ENCODE measurements at regions not wholly inside any gene's neighbourhood (a gene's known extent, or its start where the extent isn't known, plus 50 kb on each side); places are given as distances from the start of the nearest gene placed in this dataset.

DNA sequence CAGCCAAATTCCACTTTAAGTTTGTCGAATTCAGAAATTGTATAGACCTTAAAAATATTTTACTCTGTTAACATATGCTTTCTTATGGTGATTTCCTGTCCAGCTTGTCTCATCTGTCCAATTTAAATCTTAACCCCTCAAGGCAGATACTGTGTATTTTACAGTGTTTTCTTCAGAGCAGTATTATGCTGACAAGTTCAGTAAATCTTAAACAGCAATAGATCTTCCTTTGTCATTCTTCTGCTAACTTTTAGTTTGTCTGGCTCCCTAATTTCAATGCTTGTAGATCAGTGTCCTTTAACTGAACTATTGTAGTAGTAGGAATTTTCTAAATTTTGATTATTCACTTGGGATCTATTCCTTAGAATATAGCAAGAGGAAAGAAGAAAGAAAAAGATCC lies 52.8 kb upstream of the MEIS1 start:
- DNase-seq: no peak

- no peak for DNase-seq
Observed at GRCh38 chr2:66379473-66379872, 55.5 kb upstream of the MEIS1 start.

- no peak for DNase-seq
Observed at GRCh38 chr2:66377832-66378231, 57.1 kb upstream of the MEIS1 start.

GRCh38 chr2:66370824-66371223 lies 64.1 kb upstream of the MEIS1 start:
- no peak for DNase-seq

DNA sequence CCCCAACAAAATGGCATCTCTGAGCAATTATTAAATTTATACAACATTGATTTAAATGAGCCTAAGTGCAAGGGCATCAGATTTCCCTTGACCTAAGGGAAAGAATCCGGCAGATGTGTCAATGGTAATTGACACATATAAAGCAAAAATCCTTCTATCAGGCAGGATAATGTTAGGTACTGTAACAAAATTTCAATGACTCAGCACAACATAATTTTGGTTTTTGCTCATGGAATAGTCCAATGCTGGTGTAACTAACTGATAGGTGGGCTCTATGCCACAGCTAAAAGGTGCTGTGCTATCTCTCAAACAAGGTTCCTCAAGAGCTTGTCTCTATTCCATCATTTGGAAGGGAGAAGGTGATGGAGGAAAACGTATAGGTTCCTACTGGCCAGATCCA lies 68.3 kb upstream of the MEIS1 start:
- no peak for DNase-seq

DNA sequence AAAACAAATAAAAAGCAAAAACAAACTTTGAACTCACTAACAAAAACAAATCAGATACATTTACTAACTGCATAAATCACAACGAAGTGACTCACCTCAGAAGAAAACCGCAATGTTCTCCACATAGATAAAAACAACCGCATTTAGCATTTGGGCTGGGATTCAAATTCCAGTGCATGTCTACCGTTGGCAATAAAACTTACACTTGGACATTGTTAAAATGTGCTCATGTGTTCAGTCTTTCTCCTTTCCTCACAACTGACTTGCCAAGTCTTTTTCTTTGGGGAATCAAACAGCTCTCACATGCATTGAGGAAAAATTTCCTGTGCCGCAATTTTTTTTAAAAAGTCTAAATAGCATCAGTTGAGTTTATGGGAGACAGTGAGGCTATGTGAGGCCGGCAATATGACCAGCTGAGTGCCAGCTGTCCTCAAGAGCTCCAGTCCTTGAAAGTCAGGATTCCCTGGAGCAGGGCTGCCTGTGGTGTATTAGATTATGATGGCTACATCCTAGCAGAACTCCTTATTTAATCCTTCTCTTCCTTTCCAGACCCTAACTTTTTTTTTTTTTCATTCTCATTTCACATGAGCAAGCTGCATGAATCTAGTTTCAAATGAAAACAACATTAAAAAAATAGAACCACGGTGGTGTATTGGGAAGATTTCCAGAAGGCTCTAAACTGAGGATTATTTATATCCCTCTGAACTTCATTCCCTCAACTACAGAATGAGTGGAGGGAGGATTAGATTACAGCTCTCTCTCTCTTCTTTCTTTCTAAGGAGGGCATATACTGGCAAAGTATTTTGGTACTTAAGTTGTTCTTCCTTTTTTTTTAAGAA lies 70.2 kb upstream of the MEIS1 start:
- no peak for DNase-seq

- DNase-seq: no peak
Observed at GRCh38 chr2:66362701-66363100, 72.2 kb upstream of the MEIS1 start.

- peak; percentile 23 for DNase-seq
Observed at GRCh38 chr2:66346231-66346664, 88.7 kb upstream of the MEIS1 start.

- DNase-seq: no peak
Observed at GRCh38 chr2:66344087-66344663, 90.8 kb upstream of the MEIS1 start.

DNA sequence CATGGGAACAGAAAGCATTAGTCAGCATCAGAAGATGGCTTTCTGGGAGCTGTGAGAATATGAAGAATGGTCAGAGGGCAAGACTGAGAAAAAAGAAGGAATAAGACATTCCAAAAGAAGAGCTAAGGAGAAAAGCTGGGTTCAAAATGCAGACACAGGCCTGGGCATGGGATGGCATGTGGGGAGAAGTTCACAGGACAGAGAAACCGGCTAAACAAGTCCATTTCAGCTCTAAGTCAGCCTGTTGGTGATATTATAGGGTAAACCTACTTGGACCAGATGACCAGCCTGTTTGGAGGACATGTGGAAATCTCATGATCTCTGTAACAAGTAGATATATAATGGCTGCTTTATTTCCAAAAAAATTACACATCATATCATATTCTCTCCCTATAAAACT lies 91.7 kb upstream of the MEIS1 start:
- DNase-seq: no peak

- DNase-seq: no peak
Observed at GRCh38 chr2:66340521-66340920, 94.4 kb upstream of the MEIS1 start.

DNA sequence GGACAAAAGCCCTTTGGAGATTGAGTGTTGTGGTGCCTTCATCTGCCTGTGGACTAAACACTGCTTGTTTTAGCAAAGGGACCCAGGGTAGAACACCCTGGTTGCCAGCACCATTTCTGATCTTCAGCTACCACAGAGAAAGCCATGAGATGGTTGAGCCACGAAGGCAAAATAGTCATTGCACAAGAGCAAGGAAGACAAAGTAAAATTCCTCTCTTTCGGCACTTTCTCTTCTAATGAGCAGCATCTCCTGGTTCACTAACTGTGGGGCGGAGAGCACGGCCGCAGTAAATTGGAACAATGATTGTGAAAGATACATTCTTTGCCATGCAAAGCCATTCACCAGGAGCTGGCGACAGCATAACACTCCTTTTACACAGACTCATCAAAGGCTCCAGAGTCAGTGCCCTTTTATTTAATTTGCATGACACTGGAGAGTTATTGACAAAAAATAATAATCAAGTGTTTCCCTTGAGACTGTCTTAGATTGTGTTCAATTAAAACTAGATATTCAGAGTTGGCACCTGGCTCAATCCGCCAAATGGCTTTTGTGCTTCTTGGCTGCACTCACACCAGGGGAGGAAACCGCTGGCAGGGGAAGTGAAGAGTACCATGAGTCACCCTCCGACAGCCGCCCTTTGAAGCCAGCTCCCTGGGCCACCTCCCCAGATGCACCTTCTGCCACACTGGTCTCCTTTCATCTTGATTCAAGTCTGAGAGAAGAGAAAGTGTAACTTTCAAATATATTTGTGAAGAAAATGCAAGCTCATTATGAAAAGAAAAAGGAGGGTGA lies 100.5 kb upstream of the MEIS1 start:
- no peak for DNase-seq

DNA sequence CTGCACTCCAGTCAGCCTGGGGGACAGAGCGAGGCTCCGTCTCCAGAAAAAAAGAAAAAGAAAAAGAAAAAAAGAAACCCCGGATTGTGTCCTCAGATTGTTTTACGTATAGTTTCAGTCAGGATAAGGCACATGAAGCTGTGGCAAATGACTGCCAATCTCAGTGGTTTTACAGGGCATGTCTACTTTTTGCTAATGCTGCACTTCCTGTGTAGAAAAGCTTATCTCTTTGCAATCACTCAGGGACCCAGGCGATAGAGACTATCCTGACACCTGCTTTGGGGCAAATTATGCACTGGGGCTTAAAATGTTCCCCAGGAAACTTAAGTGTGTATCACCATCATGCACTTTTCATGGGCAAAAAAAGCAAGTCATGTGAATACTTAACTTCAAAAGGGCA lies 103.7 kb upstream of the MEIS1 start:
- no peak for DNase-seq

DNA sequence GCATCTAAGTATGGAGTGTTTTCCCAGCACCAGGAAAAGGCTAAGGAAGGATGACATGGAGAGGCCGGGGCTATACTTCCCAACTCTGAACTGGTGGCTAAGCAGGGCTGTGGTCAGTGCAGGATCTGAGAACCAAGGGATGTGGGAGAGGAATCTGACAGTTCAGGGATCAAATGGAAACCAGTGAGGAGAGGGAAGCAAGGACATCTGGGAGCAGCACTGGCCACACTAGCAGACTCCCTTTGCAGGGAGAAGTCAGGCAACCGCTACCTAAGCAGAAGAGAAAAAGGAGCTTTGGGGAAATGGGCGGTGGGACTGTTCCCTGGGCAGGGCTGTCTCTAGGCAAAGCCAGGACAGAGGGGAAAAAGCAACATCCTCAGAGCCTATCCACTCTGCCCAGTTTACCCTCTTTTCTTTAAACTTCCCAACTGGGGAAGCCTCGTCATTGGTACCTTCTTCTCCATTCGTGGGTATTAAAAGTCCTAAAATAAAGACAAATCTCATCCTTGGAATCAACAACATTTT lies 105.8 kb upstream of the MEIS1 start:
- DNase-seq: no peak

DNA sequence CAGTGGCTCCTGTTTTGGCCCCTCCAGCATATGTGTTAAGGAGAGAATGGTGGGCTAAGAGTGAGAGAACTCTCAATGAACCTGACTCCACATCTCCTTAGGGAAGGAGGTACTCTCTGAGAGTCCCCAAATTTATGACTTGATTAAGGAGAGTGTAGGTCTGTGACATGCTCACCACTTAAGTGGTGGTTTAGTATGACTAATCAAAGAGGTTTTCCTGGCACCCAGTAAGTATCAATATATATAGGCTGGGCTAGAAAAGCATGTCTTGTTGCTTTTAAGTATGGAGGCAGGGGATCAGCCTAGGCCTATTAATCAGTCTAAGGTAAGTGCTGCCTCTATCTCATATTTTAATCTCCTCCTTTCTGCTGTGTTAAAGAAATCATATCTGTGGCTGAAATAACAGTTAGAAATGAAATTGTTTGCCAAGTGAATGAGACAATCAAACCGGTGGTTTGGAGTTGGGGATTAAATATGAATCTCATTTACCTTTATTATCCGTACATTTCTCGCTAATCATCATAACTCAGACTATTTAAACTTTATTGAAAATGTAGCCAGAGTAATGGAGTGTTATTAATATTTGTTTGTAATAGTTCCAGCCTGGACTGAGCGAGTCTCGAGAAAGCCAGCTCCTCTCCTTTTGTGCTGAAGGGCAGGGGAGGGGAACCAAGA lies 107.7 kb upstream of the MEIS1 start:
- no peak for DNase-seq

GRCh38 chr2:66324909-66325528 lies 109.9 kb upstream of the MEIS1 start:
- no peak for DNase-seq

DNA sequence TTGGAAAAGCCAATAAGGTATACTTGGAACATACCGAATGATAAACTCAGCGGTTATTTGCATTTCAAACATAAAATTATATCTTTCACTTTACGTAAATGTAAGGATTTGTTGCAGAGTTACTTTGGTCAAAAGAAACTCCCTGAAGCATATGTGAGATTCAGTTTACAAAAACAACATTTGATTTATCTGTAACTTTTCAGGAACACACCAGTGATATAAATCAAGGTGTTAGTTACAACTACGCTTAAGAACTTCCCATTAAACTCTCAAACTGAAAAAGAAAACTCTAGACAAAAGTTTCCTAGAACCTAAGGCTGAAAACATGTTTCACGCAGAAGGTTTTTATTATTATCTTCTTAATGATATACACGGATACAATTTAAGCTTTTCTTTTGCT lies 110.6 kb upstream of the MEIS1 start:
- DNase-seq: no peak

GRCh38 chr2:66323406-66323805 lies 111.5 kb upstream of the MEIS1 start:
- DNase-seq: no peak

GRCh38 chr2:66322506-66323260 lies 112.2 kb upstream of the MEIS1 start:
- no peak for DNase-seq

GRCh38 chr2:66318009-66318561 lies 116.8 kb upstream of the MEIS1 start:
- DNase-seq: no peak

DNA sequence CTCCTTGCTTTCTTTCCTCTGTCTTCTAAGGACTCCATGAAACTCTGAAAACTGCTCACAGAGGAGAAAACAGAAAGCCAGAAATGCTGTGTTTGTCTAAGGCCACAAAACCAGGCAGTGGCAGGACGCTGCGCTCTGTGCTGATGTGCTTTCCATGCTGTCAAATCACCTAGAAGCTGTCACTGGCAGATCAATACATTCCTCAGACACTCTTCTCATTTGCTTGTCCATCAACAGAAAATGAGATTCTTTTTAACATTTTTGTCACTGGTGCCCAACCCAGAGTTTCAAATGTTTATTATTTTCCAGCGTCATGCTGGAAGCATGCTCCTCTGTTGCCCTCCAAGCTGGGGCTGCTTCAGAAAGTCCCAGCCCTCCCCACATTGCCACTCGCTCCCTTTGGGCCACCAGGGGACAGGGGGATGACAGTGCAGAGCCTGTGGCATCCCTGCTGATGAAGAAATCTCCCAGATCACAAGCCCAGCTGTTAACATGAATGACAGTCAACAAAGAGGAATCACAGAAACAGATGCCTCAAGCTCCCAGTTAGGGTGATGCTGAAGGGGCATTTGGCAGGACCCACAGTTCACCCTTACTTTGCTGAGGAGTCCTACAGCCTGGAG lies 117.5 kb upstream of the MEIS1 start:
- no peak for DNase-seq
